IPS-15b (cell line): ENCODE measurements at regions not wholly inside any gene's neighbourhood (a gene's known extent, or its start where the extent isn't known, plus 50 kb on each side); places are given as distances from the start of the nearest gene placed in this dataset.

Experiments
- H3K27me3 ChIP-seq: one replicate; pipeline ENCODE4 v1.6.1; 2013; ENCODE audit warnings: low read length; ENCODE audit not compliant: control insufficient read depth, insufficient read depth
- H3K36me3 ChIP-seq: one replicate; pipeline ENCODE4 v1.6.1; 2013; ENCODE audit warnings: low read length; ENCODE audit not compliant: control insufficient read depth, insufficient read depth
- H3K4me1 ChIP-seq: one replicate; pipeline ENCODE4 v1.6.1; 2013; ENCODE audit warnings: mild to moderate bottlenecking, low read length; ENCODE audit not compliant: control insufficient read depth, insufficient read depth
- H3K4me3 ChIP-seq: one replicate; pipeline ENCODE4 v1.5.1; 2013; ENCODE audit warnings: low read depth, low read length
- H3K9ac ChIP-seq: one replicate; pipeline ENCODE4 v1.6.1; 2013; ENCODE audit warnings: low read depth, mild to moderate bottlenecking, low read length
- H3K9me3 ChIP-seq: one replicate; pipeline ENCODE4 v1.6.1; 2013; ENCODE audit warnings: mild to moderate bottlenecking, low read length; ENCODE audit not compliant: control insufficient read depth, insufficient read depth

DNA sequence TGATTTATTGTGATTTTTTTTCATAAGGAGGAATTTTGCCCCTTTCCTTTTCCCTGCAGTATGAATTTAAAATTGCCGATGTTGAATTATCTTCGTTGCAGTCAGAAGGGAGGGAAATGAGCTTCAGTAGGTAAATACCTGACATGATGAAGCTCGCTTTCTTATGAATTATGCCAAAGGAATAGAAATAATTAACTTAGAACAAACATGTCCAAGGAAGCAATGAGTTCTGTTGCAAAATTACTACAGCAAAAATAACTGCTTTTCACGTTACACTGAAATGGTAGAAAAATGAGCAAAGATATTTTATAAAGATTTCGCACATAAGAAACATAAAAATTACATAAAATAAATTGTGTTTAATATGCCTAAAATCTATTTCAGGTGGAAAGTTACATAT, 91.1 kb upstream of the ZNF804A start:
- no peaks in the 10 kb centered on the region for H3K36me3 ChIP-seq
- no peaks in the 10 kb centered on the region for H3K9me3 ChIP-seq
- peaks cover 6% of the 10 kb centered on the region for H3K4me1 ChIP-seq
- H3K9ac ChIP-seq, result no peak overlapping the region
- H3K27me3 ChIP-seq, result no peaks in the 10 kb centered on the region
- no peak overlapping the region for H3K4me3 ChIP-seq

DNA sequence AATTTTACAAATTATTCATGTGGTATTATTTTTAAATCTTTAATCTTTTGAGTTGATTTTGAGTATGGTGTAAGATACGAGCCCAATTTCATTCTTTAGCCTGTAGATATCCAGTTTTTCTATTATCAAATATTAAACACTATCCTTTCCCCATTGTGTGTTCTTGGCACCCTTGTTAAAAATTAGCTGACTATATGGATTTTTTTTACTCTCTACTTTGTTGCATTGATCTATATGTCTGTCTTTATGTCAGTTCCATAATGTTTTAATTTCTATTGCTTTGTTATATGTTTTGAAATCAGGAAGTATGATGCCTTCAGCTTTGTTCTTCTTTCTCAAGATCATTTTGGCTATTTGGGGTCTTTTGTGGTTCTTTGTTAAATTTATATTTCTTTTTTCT, 80.9 kb upstream of the ZNF804A start:
- no peaks in the 10 kb centered on the region for H3K36me3 ChIP-seq

DNA sequence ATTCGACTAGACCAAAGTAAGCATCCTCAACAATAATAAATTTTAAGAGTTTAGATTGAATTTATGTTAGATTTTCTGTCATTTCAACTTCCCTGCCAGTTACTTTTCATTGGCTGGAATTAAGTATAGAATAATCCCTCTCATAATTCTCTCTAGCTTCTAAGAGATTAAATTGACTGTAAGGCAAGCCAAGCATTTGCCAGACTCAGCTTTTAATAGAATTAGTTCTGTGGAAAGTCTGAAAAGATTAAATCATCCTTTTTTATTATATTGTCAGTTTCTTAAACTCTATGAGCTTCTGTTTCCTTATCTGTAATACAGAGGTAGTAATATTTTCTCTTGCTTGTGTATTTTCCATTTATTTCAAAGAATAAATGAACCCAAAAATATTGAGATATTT, 77.9 kb upstream of the ZNF804A start:
- H3K4me1 ChIP-seq, result no peaks in the 10 kb centered on the region
- H3K36me3 ChIP-seq, result no peaks in the 10 kb centered on the region
- no peaks in the 10 kb centered on the region for H3K9me3 ChIP-seq
- H3K27me3 ChIP-seq, result no peaks in the 10 kb centered on the region
- no peak overlapping the region for H3K4me3 ChIP-seq
- H3K9ac ChIP-seq, result no peak overlapping the region

More for the DNA sequence above, 80.9 kb upstream of the ZNF804A start:
- no peak overlapping the region for H3K4me3 ChIP-seq
- no peaks in the 10 kb centered on the region for H3K9me3 ChIP-seq
- H3K4me1 ChIP-seq, result no peaks in the 10 kb centered on the region
- H3K27me3 ChIP-seq, result no peaks in the 10 kb centered on the region
- no peak overlapping the region for H3K9ac ChIP-seq

DNA sequence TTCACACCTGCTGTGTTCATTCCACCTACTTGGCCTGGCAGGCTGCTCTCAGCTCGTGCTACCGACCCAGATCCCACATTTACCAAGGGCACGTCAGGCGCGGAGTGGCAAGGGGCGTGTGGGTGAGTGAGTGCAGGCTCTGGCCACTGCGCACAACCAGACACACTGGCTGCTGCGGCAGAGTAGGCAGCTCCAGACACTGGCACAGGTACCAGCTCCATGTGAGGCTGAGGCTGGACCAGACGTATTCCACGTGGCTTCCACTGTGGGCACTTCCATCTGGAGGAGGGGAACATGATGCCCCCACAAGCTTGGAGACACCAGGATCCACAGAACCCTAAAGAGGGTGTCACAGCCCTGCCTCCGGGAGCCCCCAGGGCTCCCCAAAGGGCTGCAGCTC, 74.6 kb upstream of the ZNF804A start:
- no peak overlapping the region for H3K9ac ChIP-seq
- peaks cover 9% of the 10 kb centered on the region for H3K9me3 ChIP-seq
- H3K27me3 ChIP-seq, result no peaks in the 10 kb centered on the region
- H3K4me3 ChIP-seq, result no peak overlapping the region
- H3K4me1 ChIP-seq, result no peaks in the 10 kb centered on the region
- H3K36me3 ChIP-seq, result peaks cover 2% of the 10 kb centered on the region

DNA sequence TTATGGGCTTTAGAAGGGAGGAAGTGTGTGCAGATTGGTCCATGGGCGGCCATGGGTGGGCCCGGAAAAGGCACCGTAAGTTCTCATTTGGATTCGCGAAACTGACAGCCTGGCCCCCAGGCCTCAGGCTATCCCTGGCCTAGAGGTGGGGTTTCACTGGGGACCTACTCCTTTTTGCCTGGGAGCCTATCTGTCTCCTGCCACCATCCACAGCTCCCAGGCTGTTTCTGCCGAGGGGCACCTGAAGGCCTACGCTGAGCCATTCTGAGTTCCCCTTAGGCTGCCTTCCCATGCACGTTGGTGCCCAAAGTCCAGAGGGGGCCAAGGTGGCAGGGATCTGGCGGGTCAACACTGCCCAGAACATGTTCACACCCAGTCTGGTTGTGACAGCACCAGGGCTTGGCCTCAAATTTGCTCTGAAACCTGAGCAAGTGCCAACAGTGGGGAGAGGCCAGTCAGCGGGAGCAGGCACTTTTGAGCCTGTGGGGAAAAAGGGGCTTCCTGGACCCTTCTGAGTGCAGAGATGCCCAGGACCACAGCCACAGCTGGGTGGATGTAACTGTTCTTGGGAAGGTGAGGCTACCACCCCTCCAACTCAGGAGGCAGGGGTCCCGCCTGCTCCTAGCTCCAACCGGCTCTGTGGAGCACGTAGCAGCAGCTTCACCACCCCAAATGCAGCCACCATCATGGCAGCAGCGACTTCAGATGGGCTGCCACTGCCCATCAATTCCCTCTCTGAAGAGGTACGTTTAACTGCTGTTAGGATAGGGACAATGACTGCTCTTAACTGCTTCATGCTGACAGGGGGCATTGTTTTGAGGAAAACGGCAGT, 73.6 kb upstream of the ZNF804A start:
- Histone ChIP-seq H3K36me3 (peaks cover 2% of the 10 kb centered on the region), H3K9ac (no peak overlapping the region), H3K27me3 (no peaks in the 10 kb centered on the region), H3K9me3 (peaks cover 9% of the 10 kb centered on the region), H3K4me1 (no peaks in the 10 kb centered on the region), H3K4me3 (no peak overlapping the region)

DNA sequence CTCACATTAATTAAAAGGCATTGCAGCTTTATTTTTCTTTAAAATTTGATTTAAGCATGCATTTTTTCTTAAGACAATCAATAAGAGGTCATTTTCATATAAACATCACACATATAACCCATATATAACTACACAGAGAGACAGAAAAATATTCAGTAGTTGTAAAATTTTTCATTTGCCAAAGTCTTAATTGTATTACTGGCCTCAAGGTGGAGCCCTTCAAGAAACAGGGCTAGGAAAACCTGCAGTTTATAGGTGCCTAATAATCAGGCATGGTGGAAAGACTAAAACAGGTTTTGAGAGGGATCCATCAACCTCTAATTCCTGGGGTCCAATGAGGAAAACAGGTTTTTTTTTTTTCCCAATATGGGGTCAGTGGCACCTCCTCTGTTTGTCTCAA, 71.3 kb upstream of the ZNF804A start:
- Histone ChIP-seq H3K9me3 (peaks cover 9% of the 10 kb centered on the region), H3K36me3 (peaks cover 2% of the 10 kb centered on the region), H3K4me1 (no peaks in the 10 kb centered on the region), H3K9ac (no peak overlapping the region), H3K27me3 (no peaks in the 10 kb centered on the region), H3K4me3 (no peak overlapping the region)

DNA sequence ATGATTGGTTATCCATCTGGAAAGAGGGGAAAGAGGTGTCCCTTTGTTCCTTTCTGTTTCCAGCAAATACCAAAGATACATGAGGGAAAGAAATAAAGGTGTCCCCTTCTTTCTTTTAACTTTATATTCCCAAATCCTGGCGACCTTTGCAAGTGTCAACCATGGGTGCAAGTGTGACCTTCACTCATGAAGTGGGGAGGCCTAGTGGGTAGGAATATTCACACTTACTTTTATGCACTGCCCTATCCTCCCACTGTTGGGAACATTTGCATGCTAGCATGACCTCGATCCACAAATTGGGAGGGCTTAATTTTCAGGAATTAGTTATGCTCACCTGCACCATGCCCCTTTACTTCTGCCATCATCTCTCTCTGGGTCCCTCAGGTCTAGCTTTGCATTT, 70.2 kb upstream of the ZNF804A start:
- peaks cover 9% of the 10 kb centered on the region for H3K9me3 ChIP-seq
- H3K27me3 ChIP-seq, result no peaks in the 10 kb centered on the region
- peaks cover 2% of the 10 kb centered on the region for H3K36me3 ChIP-seq
- no peak overlapping the region for H3K9ac ChIP-seq
- H3K4me1 ChIP-seq, result no peaks in the 10 kb centered on the region
- H3K4me3 ChIP-seq, result no peak overlapping the region

DNA sequence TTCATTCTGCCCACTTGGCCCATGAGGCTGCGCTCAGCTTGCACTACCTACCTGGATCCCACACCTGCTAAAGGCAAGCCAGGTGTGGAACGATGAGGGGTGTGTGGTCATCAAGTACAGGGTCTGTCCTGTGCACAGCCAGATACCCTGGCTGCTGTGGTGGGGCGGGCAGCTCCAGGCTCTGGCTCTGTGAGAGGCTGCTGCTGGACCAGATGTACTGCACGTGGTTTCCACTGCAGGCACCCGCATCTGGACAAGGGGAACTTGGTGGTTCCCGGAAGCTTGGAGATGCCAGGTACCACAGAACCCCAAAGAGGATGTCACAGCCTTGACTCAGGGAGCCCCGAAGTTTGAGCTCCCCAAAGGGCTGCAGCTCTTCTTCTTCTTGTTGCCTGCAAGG, 68.1 kb upstream of the ZNF804A start:
- Histone ChIP-seq H3K36me3 (peaks cover 2% of the 10 kb centered on the region), H3K9me3 (peaks cover 9% of the 10 kb centered on the region), H3K9ac (no peak overlapping the region), H3K4me3 (no peak overlapping the region), H3K27me3 (no peaks in the 10 kb centered on the region), H3K4me1 (no peaks in the 10 kb centered on the region)

DNA sequence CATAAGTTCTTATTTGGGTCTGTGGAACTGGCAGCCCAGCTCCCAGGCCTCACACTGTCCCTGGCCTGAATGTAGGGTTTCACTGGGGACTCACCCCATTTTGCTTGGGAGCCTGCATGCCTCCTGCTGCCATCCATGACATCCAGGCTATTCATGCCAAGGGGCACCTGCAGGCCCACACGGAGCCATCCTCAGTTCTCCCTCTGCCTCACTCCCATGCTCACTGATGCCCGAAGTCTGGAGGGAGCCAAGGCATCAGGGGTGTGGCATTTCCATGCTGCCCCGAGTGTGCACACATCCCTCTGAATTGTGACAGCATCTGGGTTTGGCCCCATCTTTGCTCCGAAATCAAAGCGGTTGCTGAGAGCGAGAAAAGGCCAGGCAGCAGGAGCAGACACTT, 67.4 kb upstream of the ZNF804A start:
- Histone ChIP-seq H3K9ac (no peak overlapping the region), H3K4me1 (no peaks in the 10 kb centered on the region), H3K36me3 (peaks cover 2% of the 10 kb centered on the region), H3K9me3 (peaks cover 9% of the 10 kb centered on the region), H3K27me3 (no peaks in the 10 kb centered on the region), H3K4me3 (no peak overlapping the region)

DNA sequence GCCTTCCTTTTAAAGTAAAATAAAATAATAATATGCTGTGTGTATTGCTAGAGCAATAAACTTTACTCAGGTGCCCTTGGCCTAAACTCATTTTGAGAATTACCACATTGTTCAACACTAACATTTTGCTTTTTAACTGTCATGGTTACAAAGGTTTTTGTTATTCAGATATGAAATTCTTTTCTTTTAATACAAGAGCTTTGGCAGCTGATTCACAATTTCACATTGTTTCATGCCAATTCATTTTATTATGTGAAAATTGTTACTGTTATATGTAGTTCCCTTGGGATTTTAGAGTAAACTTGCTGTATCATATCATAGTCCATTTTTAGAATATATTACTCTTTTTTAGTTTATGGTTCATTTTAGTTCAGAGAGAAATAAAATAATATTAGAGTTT, 65.8 kb upstream of the ZNF804A start:
- no peak overlapping the region for H3K4me3 ChIP-seq
- no peak overlapping the region for H3K9ac ChIP-seq
- peaks cover 9% of the 10 kb centered on the region for H3K9me3 ChIP-seq
- peaks cover 2% of the 10 kb centered on the region for H3K36me3 ChIP-seq
- H3K4me1 ChIP-seq, result no peaks in the 10 kb centered on the region
- H3K27me3 ChIP-seq, result no peaks in the 10 kb centered on the region

DNA sequence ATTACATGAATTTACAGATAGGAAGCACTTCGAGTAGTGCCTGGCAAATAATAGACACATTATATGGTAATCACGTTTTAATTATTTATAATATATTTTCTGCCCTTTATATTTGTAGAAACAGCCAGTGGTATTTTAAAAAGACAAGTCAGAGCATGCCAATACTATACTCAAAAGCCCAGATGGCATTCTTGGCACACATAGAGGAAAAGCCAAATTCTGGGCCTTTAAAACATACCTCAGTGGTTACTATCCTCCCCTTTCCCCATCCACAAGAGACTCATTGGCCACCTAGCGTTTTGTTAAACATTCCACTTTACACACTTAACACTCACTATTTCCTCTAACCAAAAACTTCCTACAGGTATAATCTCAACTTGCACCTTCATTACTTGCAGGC, 63.3 kb upstream of the ZNF804A start:
- no peak overlapping the region for H3K4me3 ChIP-seq
- no peaks in the 10 kb centered on the region for H3K4me1 ChIP-seq

DNA sequence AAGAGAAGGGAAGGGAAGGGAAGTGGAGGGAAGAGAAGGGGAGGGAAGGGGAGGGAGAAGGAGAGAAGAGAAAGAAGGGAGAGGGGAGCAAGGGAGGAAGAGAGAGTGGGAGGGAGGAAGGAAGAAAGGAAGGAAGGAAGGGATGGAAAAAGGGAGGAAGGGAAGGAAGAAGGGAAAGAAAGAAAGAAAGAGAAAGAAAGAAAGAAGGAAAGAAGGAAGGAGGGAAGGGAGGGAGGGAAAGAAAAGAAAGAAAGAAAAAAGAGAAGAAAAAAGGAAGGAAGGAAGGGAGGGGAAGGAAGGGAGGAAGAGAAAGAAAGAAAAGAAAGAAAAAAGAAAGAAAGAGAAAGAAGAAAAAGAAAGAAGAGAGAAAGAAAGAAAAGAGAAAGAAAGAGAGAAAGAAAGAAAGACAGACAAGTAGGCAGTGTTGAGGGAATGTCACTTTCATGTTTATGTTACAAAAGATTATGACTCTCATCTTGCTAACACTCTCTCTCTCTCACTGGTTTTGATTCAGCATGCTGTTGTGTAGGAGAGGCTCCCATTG, 58.0 kb upstream of the ZNF804A start:
- no peaks in the 10 kb centered on the region for H3K27me3 ChIP-seq
- H3K9me3 ChIP-seq, result no peaks in the 10 kb centered on the region
- no peaks in the 10 kb centered on the region for H3K4me1 ChIP-seq
- H3K36me3 ChIP-seq, result no peaks in the 10 kb centered on the region
- H3K9ac ChIP-seq, result no peak overlapping the region
- H3K4me3 ChIP-seq, result no peak overlapping the region

More for the DNA sequence above, 63.3 kb upstream of the ZNF804A start:
- Histone ChIP-seq H3K36me3 (no peaks in the 10 kb centered on the region), H3K9me3 (no peaks in the 10 kb centered on the region), H3K27me3 (no peaks in the 10 kb centered on the region), H3K9ac (no peak overlapping the region)
